IPS-NIHi11 (cell line): ENCODE measurements at regions not wholly inside any gene's neighbourhood (a gene's known extent, or its start where the extent isn't known, plus 50 kb on each side); places are given as distances from the start of the nearest gene placed in this dataset.

Experiments
- DNase-seq: peaks from one replicate; pipeline ENCODE4 v3.0.0; 2012; ENCODE audit warnings: mixed read lengths, low spot score

GRCh38 chr11:10619131-10619680, 50.7 kb upstream of the LYVE1 start:
- DNase-seq, result no peak

GRCh38 chr11:10618490-10618889, 50.0 kb upstream of the LYVE1 start:
- no peak for DNase-seq
